ENCODE measurements at regions not wholly inside any gene's neighbourhood (a gene's known extent, or its start where the extent isn't known, plus 50 kb on each side); places are given as distances from the start of the nearest gene placed in this dataset.

GRCh38 chr2:242056785-242057184 lies 187.3 kb downstream of the RTP5 start:
- TF ChIP-seq EZH2 (IDR thresholded peaks at IDR 0.05): no peak
- no peak for TF ChIP-seq POLR2AphosphoS5 (IDR thresholded peaks at IDR 0.05; ENCODE audit: borderline replicate concordance, low read depth, low read length)
